SK-N-SH (cell line): ENCODE measurements at regions not wholly inside any gene's neighbourhood (a gene's known extent, or its start where the extent isn't known, plus 50 kb on each side); places are given as distances from the start of the nearest gene placed in this dataset.

Experiments used
- CTCF ChIA-PET: fragments of 300-600, 350-600 bp; formaldehyde crosslinking; extraction: SDS; loops from one replicate; lab custom pipeline; 2021; lab: Yijun Ruan, JAX
- POLR2A ChIA-PET: fragments of 350-600 bp; sonication (Branson Sonifier 250); formaldehyde crosslinking; extraction: SDS; loops from one replicate; lab custom pipeline; 2020; ENCODE audit warnings: antibody characterized with exemption, inconsistent platforms; lab: Yijun Ruan, JAX
- DNase-seq: peaks from one replicate; pipeline ENCODE4 v3.0.0; 2012
- H2AFZ ChIP-seq: fragments of 200-600 bp; sonication (generic); 2 replicates; pipeline ENCODE4 v1.8.1; 2016; ENCODE audit warnings: antibody characterized with exemption, mild to moderate bottlenecking, low read depth
- H3F3A ChIP-seq: fragments of 200-600 bp; sonication (generic); replicated peaks from 2 replicates; pipeline ENCODE3; 2016; ENCODE audit warnings: antibody characterized with exemption, mild to moderate bottlenecking; ENCODE audit not compliant: insufficient read depth
- H3K27ac ChIP-seq, 2 experiments: fragments of 200-500 bp in 1 of 2; fragments of 200-600 bp in 1 of 2; sonication (Bioruptor generic) in 1 of 2; sonication (generic), shearing (Covaris generic) in 1 of 2; 2 replicates each; pipeline versions ENCODE4 v1.5.1 to v1.6.1; 2014 to 2016; ENCODE audit warnings: low read depth in 2 of 2, inconsistent platforms in 1 of 2, low read length in 1 of 2, mild to moderate bottlenecking in 1 of 2, mixed read lengths in 1 of 2
- H3K27me3 ChIP-seq: fragments of 200-600 bp; sonication (generic), shearing (Covaris generic); 2 replicates; pipeline ENCODE4 v1.6.1; 2016; ENCODE audit warnings: mixed run types; ENCODE audit not compliant: insufficient read depth
- H3K36me3 ChIP-seq, 2 experiments: fragments of 200-500 bp in 1 of 2; fragments of 200-600 bp in 1 of 2; sonication (Bioruptor generic) in 1 of 2; sonication (generic) in 1 of 2; replicated peaks in 1 of 2; 2 replicates each; pipeline versions ENCODE3 to v1.5.1; 2014 to 2016; ENCODE audit warnings: low read length in 1 of 2, mild to moderate bottlenecking in 1 of 2; ENCODE audit not compliant: insufficient read depth in 2 of 2, control insufficient read depth in 1 of 2
- H3K4me1 ChIP-seq, 2 experiments: fragments of 200-500 bp in 1 of 2; fragments of 200-600 bp in 1 of 2; sonication (Bioruptor generic) in 1 of 2; sonication (generic), shearing (Covaris generic) in 1 of 2; 2 replicates each; pipeline versions ENCODE4 v1.5.1 to v1.6.1; 2014 to 2016; ENCODE audit warnings: low read depth in 1 of 2, low read length in 1 of 2, mixed run types in 1 of 2; ENCODE audit not compliant: insufficient read depth in 2 of 2, control insufficient read depth in 1 of 2
- H3K4me2 ChIP-seq: fragments of 200-600 bp; sonication (generic), shearing (Covaris generic); 2 replicates; pipeline ENCODE4 v1.6.1; 2017; ENCODE audit warnings: mixed run types
- H3K4me3 ChIP-seq, 2 experiments: fragments of 200-500 bp in 1 of 2; fragments of 200-600 bp in 1 of 2; sonication (Bioruptor generic) in 1 of 2; sonication (generic), shearing (Covaris generic) in 1 of 2; 2 replicates each; pipeline versions ENCODE4 v1.5.1 to v1.8.1; 2014 to 2016; ENCODE audit warnings: low read depth in 2 of 2, inconsistent platforms in 1 of 2, low read length in 1 of 2, mild to moderate bottlenecking in 1 of 2, mixed read lengths in 1 of 2, moderate library complexity in 1 of 2
- H3K79me2 ChIP-seq: fragments of 200-600 bp; sonication (generic); 2 replicates; pipeline ENCODE4 v1.8.1; 2017; ENCODE audit warnings: mild to moderate bottlenecking; ENCODE audit not compliant: insufficient read depth
- H3K9ac ChIP-seq: fragments of 200-600 bp; sonication (generic); 2 replicates; pipeline ENCODE4 v1.6.1; 2017; ENCODE audit warnings: mixed run types
- H3K9me2 ChIP-seq: fragments of 200-600 bp; sonication (generic); 2 replicates; pipeline ENCODE4 v1.6.1; 2017; ENCODE audit warnings: mixed run types
- H3K9me3 ChIP-seq: fragments of 200-600 bp; sonication (generic); 2 replicates; pipeline ENCODE4 v1.6.1; 2017; ENCODE audit warnings: mixed run types, mild to moderate bottlenecking, moderate library complexity
- H4K20me1 ChIP-seq: fragments of 200-600 bp; sonication (generic); 2 replicates; pipeline ENCODE4 v1.6.1; 2017; ENCODE audit warnings: mild to moderate bottlenecking, mixed run types; ENCODE audit not compliant: insufficient read depth
- ELF1 ChIP-seq: IDR thresholded peaks from 2 replicates; pipeline ENCODE4 v1.4.0; 2012
- FOXJ3 ChIP-seq: sonication (generic); formaldehyde crosslinking; IDR thresholded peaks from 2 replicates; pipeline ENCODE4 v1.5.1; 2020; ENCODE audit warnings: mild to moderate bottlenecking, missing genetic modification reagents
- GABPA ChIP-seq: IDR thresholded peaks from 2 replicates; pipeline ENCODE4 v1.4.0; 2012; ENCODE audit warnings: low read depth, mild to moderate bottlenecking
- MXI1 ChIP-seq: IDR thresholded peaks from 2 replicates; pipeline ENCODE4 v1.6.1; 2012; ENCODE audit warnings: mild to moderate bottlenecking, low read depth, low read length, improper control_type of control experiment
- NRF1 ChIP-seq: IDR thresholded peaks from 2 replicates; pipeline ENCODE4 v1.6.1; 2012; ENCODE audit warnings: low read depth, mild to moderate bottlenecking, low read length
- PBX3 ChIP-seq: IDR thresholded peaks from 2 replicates; pipeline ENCODE4; 2012
- RCOR1 ChIP-seq: fragments of 150-350 bp; IDR thresholded peaks from 2 replicates; pipeline ENCODE4 v1.6.1; 2017; ENCODE audit warnings: antibody characterized with exemption, low read length
- SIN3A ChIP-seq: IDR thresholded peaks from 2 replicates; pipeline ENCODE4 v1.6.1; 2012; ENCODE audit warnings: low read depth, mild to moderate bottlenecking, low read length, moderate library complexity, borderline replicate concordance
- TEAD4 ChIP-seq: IDR thresholded peaks from 2 replicates; pipeline ENCODE4 v1.4.0; 2012; ENCODE audit warnings: mild to moderate bottlenecking, borderline replicate concordance; ENCODE audit not compliant: insufficient read depth
- WGBS: methylation state at CpG from one replicate; pipeline ENCODE4 v1.1.6; 2017; ENCODE audit warnings: low lambda C conversion rate; 5-methylcytosine and 5-hydroxymethylcytosine counted together
- TF ChIP-seq, protein P1 (sequence below): fragments of 200-600 bp; sonication (generic); IDR thresholded peaks from 2 replicates; pipeline ENCODE4 v1.6.1; 2017; ENCODE audit warnings: antibody characterized with exemption, mild to moderate bottlenecking, moderate library complexity
- TF ChIP-seq, protein P2 (sequence below): IDR thresholded peaks from 2 replicates; pipeline ENCODE4 v1.6.1; 2012; ENCODE audit warnings: mild to moderate bottlenecking, low read depth, low read length, moderate library complexity
- TF ChIP-seq, protein P3 (sequence below): IDR thresholded peaks from 2 replicates; pipeline ENCODE4 v1.4.0; 2012; ENCODE audit warnings: low read depth
- TF ChIP-seq, protein P4 (sequence below): IDR thresholded peaks from 2 replicates; pipeline ENCODE4 v1.4.0; 2012; ENCODE audit warnings: low read depth, borderline replicate concordance

- Histone ChIP-seq H3K27me3 (no peaks in the 10 kb centered on the region), H3F3A (no peaks in the 10 kb centered on the region), H3K79me2 (no peaks in the 10 kb centered on the region), H4K20me1 (no peaks in the 10 kb centered on the region), H3K4me2 (no peak overlapping the region), H3K9me2 (0 out of 2 replicates have a peak, but pooled peaks cover 3% of the 10 kb centered on the region), H3K4me1 (no peaks in the 10 kb centered on the region; a peak in 1 of 4 replicates), H3K27ac (no peak overlapping the region), H2AFZ (no peak overlapping the region), H3K9ac (no peak overlapping the region), H3K36me3 (no peaks in the 10 kb centered on the region), H3K9me3 (no peaks in the 10 kb centered on the region), H3K4me3 (no peak overlapping the region)
- ChIA-PET CTCF (no interaction called here), POLR2A (no interaction called here)
- WGBS: 49% methylated on average over 2 of the region's 2 CpGs
- TF ChIP-seq NRF1: no peak
- no peak for TF ChIP-seq FOXJ3
- no peak for TF ChIP-seq SIN3A
- no peak for TF ChIP-seq RCOR1
- TF ChIP-seq ELF1: no peak
- TF ChIP-seq, protein P1, sequence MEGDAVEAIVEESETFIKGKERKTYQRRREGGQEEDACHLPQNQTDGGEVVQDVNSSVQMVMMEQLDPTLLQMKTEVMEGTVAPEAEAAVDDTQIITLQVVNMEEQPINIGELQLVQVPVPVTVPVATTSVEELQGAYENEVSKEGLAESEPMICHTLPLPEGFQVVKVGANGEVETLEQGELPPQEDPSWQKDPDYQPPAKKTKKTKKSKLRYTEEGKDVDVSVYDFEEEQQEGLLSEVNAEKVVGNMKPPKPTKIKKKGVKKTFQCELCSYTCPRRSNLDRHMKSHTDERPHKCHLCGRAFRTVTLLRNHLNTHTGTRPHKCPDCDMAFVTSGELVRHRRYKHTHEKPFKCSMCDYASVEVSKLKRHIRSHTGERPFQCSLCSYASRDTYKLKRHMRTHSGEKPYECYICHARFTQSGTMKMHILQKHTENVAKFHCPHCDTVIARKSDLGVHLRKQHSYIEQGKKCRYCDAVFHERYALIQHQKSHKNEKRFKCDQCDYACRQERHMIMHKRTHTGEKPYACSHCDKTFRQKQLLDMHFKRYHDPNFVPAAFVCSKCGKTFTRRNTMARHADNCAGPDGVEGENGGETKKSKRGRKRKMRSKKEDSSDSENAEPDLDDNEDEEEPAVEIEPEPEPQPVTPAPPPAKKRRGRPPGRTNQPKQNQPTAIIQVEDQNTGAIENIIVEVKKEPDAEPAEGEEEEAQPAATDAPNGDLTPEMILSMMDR: no peak
- TF ChIP-seq TEAD4: no peak
- TF ChIP-seq, protein P2, sequence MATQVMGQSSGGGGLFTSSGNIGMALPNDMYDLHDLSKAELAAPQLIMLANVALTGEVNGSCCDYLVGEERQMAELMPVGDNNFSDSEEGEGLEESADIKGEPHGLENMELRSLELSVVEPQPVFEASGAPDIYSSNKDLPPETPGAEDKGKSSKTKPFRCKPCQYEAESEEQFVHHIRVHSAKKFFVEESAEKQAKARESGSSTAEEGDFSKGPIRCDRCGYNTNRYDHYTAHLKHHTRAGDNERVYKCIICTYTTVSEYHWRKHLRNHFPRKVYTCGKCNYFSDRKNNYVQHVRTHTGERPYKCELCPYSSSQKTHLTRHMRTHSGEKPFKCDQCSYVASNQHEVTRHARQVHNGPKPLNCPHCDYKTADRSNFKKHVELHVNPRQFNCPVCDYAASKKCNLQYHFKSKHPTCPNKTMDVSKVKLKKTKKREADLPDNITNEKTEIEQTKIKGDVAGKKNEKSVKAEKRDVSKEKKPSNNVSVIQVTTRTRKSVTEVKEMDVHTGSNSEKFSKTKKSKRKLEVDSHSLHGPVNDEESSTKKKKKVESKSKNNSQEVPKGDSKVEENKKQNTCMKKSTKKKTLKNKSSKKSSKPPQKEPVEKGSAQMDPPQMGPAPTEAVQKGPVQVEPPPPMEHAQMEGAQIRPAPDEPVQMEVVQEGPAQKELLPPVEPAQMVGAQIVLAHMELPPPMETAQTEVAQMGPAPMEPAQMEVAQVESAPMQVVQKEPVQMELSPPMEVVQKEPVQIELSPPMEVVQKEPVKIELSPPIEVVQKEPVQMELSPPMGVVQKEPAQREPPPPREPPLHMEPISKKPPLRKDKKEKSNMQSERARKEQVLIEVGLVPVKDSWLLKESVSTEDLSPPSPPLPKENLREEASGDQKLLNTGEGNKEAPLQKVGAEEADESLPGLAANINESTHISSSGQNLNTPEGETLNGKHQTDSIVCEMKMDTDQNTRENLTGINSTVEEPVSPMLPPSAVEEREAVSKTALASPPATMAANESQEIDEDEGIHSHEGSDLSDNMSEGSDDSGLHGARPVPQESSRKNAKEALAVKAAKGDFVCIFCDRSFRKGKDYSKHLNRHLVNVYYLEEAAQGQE: no peak
- TF ChIP-seq, protein P3, sequence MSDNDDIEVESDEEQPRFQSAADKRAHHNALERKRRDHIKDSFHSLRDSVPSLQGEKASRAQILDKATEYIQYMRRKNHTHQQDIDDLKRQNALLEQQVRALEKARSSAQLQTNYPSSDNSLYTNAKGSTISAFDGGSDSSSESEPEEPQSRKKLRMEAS: no peak
- TF ChIP-seq PBX3: no peak
- TF ChIP-seq, protein P4, sequence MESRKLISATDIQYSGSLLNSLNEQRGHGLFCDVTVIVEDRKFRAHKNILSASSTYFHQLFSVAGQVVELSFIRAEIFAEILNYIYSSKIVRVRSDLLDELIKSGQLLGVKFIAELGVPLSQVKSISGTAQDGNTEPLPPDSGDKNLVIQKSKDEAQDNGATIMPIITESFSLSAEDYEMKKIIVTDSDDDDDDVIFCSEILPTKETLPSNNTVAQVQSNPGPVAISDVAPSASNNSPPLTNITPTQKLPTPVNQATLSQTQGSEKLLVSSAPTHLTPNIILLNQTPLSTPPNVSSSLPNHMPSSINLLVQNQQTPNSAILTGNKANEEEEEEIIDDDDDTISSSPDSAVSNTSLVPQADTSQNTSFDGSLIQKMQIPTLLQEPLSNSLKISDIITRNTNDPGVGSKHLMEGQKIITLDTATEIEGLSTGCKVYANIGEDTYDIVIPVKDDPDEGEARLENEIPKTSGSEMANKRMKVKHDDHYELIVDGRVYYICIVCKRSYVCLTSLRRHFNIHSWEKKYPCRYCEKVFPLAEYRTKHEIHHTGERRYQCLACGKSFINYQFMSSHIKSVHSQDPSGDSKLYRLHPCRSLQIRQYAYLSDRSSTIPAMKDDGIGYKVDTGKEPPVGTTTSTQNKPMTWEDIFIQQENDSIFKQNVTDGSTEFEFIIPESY: no peak
- TF ChIP-seq GABPA: no peak
- no peak for TF ChIP-seq MXI1
- no peak for DNase-seq
Observed at GRCh38 chr5:126070481-126070880, 352.7 kb upstream of the GRAMD2B start.
